ENCODE measurements at regions not wholly inside any gene's neighbourhood (a gene's known extent, or its start where the extent isn't known, plus 50 kb on each side); places are given as distances from the start of the nearest gene placed in this dataset.
"Not testable (repeated sequence)": the region's sequence is repeated elsewhere in the genome, so short reads cannot be mapped to it uniquely, and the experiment has no call there.

DNA sequence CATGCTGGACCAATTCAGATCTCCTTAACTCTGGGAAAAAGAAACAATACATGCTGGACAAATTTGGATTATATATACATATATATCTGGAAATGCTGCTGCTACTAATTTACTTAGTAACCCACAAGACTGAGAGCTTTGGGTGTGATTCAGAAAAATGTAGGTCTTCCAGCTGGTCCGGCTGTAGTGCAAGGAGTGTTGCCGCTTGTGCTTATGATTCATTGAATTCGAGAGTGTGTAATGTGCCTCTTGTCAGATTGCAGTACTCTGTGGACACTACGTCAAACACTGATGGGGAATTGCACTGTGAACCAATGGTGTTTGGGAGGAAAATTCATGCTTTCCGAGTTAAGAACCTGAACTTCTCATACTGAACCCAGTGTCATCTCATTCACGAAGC lies 1155.5 kb downstream of the EPHA7 start:
- intact Hi-C loops (cut with DNase I) = no loop called here
- WGBS = 68% methylated on average over 6 of the region's 6 CpGs
- ATAC-seq (no peak), DNase-seq (no peak)
- H3K9me3 ChIP-seq (ENCODE audit: control insufficient read depth, low read length) = no peaks in the 10 kb centered on the region
- H3K27me3 ChIP-seq (ENCODE audit: control insufficient read depth, insufficient read depth) = no peaks in the 10 kb centered on the region
- H3K27ac ChIP-seq (ENCODE audit: low read length) = no peak overlapping the region
- H3K4me3 ChIP-seq (ENCODE audit: low read length) = no peak overlapping the region
- no peaks in the 10 kb centered on the region for H3K4me1 ChIP-seq (ENCODE audit: control insufficient read depth, insufficient read depth, low read length)

DNA sequence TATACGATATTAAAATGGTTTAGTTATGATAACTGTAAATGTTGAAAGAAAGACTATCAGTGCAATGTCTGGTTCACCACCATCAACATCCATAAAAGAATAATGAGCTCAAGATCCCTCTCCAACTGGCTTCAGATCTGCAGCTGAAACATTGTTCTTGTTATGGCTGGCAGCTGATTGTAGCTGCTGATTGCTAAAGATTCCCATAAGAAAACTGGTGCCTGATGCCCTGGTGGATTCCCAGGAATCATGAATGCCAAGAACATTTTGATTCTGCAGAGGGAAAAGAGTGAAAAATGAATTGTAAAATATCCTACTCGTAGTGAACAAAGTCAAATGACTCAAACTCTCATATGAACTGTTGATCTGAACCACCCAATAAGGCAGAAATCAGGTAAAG lies 1160.2 kb downstream of the EPHA7 start:
- 56% methylated on average over 2 of the region's 2 CpGs for WGBS
- no peaks in the 10 kb centered on the region for H3K9me3 ChIP-seq (ENCODE audit: control insufficient read depth, low read length)
- H3K4me1 ChIP-seq (ENCODE audit: control insufficient read depth, insufficient read depth, low read length) = no peaks in the 10 kb centered on the region
- ATAC-seq (no peak), DNase-seq (no peak)
- H3K4me3 ChIP-seq (ENCODE audit: low read length) = no peak overlapping the region
- no peaks in the 10 kb centered on the region for H3K27me3 ChIP-seq (ENCODE audit: control insufficient read depth, insufficient read depth)
- intact Hi-C loops (cut with DNase I) = no loop called here
- H3K27ac ChIP-seq (ENCODE audit: low read length) = no peak overlapping the region

DNA sequence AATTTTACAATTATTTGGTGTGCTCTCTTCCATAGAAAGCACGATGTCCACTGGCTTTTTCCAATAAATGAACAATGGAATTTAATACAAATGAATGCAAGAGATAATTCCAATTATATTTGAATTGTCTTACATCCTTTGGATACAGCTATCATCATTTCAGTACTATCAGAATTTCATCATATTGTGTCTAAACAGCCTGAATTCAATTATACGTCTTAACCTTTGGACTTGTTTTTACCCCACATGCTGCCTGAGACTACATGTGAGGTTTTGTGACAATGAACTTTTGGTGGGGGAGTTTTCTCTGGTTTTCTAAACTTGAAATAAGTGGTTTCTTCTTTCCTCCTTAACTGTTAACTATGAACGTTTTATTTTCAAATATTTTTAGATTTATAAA lies 1176.0 kb downstream of the EPHA7 start:
- intact Hi-C loops (cut with DNase I) = no loop called here
- ATAC-seq (no peak), DNase-seq (no peak)
- Histone ChIP-seq H3K4me1 (ENCODE audit: control insufficient read depth, insufficient read depth, low read length) (no peaks in the 10 kb centered on the region), H3K9me3 (ENCODE audit: control insufficient read depth, low read length) (no peaks in the 10 kb centered on the region), H3K27ac (ENCODE audit: low read length) (no peak overlapping the region), H3K4me3 (ENCODE audit: low read length) (no peak overlapping the region), H3K27me3 (ENCODE audit: control insufficient read depth, insufficient read depth) (no peaks in the 10 kb centered on the region)
- 68% methylated on average over 3 of the region's 3 CpGs for WGBS

- no peaks in the 10 kb centered on the region for H3K27me3 ChIP-seq (ENCODE audit: control insufficient read depth, insufficient read depth)
- WGBS = 73% methylated on average over 1 of the region's 1 CpG
- H3K4me1 ChIP-seq (ENCODE audit: control insufficient read depth, insufficient read depth, low read length) = no peaks in the 10 kb centered on the region
- H3K9me3 ChIP-seq (ENCODE audit: control insufficient read depth, low read length) = no peaks in the 10 kb centered on the region
- no peak overlapping the region for H3K27ac ChIP-seq (ENCODE audit: low read length)
- intact Hi-C loops (cut with DNase I) = no loop called here
- no peak for DNase-seq
- no peak overlapping the region for H3K4me3 ChIP-seq (ENCODE audit: low read length)
- ATAC-seq = no peak
Measured at GRCh38 chr6:92231171-92231701, 1188.1 kb downstream of the EPHA7 start.

- intact Hi-C loops (cut with DNase I) = loop anchor here in 1 of 4 donors (5.0 kb wide), 1 partner anchor 33 kb away; no protein-coding TSS in a partner anchor
- H3K27me3 ChIP-seq (ENCODE audit: control insufficient read depth, insufficient read depth); H3K27ac ChIP-seq (ENCODE audit: low read length); H3K4me1 ChIP-seq (ENCODE audit: control insufficient read depth, insufficient read depth, low read length); H3K9me3 ChIP-seq (ENCODE audit: control insufficient read depth, low read length); ATAC-seq; DNase-seq; H3K4me3 ChIP-seq (ENCODE audit: low read length): not testable (repeated sequence)
- 93% methylated on average over 4 of the region's 4 CpGs for WGBS
Measured at GRCh38 chr6:92219987-92220386, 1199.4 kb downstream of the EPHA7 start.

GRCh38 chr6:92216717-92217116 lies 1202.6 kb downstream of the EPHA7 start:
- WGBS = 80% methylated on average over 1 of the region's 1 CpG
- ATAC-seq (no peak), DNase-seq (no peak)
- Histone ChIP-seq H3K4me3 (ENCODE audit: low read length) (no peak overlapping the region), H3K4me1 (ENCODE audit: control insufficient read depth, insufficient read depth, low read length) (no peaks in the 10 kb centered on the region), H3K9me3 (ENCODE audit: control insufficient read depth, low read length) (no peaks in the 10 kb centered on the region), H3K27ac (ENCODE audit: low read length) (no peak overlapping the region), H3K27me3 (ENCODE audit: control insufficient read depth, insufficient read depth) (no peaks in the 10 kb centered on the region)
- intact Hi-C loops (cut with DNase I) = no loop called here

DNA sequence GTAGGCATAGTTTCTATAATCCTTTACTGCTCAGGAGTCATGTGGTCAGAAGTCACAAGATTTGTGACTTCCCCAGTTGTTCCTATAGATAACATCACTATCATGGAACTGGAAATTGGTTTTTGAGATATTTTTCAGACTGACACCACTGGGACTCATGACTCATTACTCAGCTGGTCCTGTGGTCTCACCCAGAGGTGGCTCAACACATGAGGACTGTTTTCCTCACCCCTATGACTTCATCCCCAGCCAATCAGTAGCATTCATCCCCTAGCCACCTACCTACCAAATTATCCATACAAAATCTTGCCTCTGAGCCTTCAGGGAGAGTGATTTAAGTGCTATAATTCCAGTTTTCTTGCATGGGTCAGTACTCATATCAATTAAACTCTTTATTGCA lies 1217.7 kb downstream of the EPHA7 start:
- DNase-seq (no peak), ATAC-seq (no peak)
- Histone ChIP-seq H3K9me3 (ENCODE audit: control insufficient read depth, low read length) (no peaks in the 10 kb centered on the region), H3K27ac (ENCODE audit: low read length) (no peak overlapping the region), H3K4me3 (ENCODE audit: low read length) (no peak overlapping the region), H3K4me1 (ENCODE audit: control insufficient read depth, insufficient read depth, low read length) (no peaks in the 10 kb centered on the region), H3K27me3 (ENCODE audit: control insufficient read depth, insufficient read depth) (no peaks in the 10 kb centered on the region)
- intact Hi-C loops (cut with DNase I) = no loop called here

GRCh38 chr6:92196325-92196724 lies 1223.0 kb downstream of the EPHA7 start:
- WGBS = 20% methylated on average over 2 of the region's 2 CpGs
- no peak for DNase-seq
- Histone ChIP-seq H3K27me3 (ENCODE audit: control insufficient read depth, insufficient read depth) (no peaks in the 10 kb centered on the region), H3K9me3 (ENCODE audit: control insufficient read depth, low read length) (no peaks in the 10 kb centered on the region), H3K27ac (ENCODE audit: low read length) (no peak overlapping the region), H3K4me3 (ENCODE audit: low read length) (no peak overlapping the region), H3K4me1 (ENCODE audit: control insufficient read depth, insufficient read depth, low read length) (no peaks in the 10 kb centered on the region)
- intact Hi-C loops (cut with DNase I) = no loop called here
- ATAC-seq = no peak

DNA sequence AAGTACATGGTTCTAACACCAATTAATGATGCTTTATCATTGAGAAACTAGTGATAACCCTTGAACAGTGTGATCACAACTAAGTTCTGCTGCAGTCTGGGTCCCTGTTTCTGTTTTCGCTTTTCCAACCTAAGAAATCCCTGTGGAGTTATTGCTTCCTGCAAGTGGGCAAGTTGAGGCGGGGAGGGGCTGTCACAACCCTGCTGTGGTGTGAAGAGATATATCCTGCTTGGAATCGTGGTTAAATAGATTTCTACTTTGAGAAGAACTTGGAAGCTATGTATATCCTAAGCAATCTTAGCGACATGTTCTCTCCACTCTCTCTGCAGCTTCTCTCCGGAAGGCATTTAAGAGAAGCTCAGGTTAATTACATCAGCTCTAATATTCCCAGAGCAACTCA lies 1223.6 kb downstream of the EPHA7 start:
- Histone ChIP-seq H3K27ac (ENCODE audit: low read length) (no peak overlapping the region), H3K9me3 (ENCODE audit: control insufficient read depth, low read length) (no peaks in the 10 kb centered on the region), H3K27me3 (ENCODE audit: control insufficient read depth, insufficient read depth) (no peaks in the 10 kb centered on the region), H3K4me3 (ENCODE audit: low read length) (no peak overlapping the region), H3K4me1 (ENCODE audit: control insufficient read depth, insufficient read depth, low read length) (no peaks in the 10 kb centered on the region)
- WGBS = 64% methylated on average over 5 of the region's 5 CpGs
- intact Hi-C loops (cut with DNase I) = no loop called here
- no peak for ATAC-seq
- DNase-seq = no peak

- H3K4me3 ChIP-seq (ENCODE audit: low read length) = no peak overlapping the region
- DNase-seq (no peak), ATAC-seq (no peak)
- 79% methylated on average over 1 of the region's 1 CpG for WGBS
- no peaks in the 10 kb centered on the region for H3K4me1 ChIP-seq (ENCODE audit: control insufficient read depth, insufficient read depth, low read length)
- intact Hi-C loops (cut with DNase I) = loop anchor here in 1 of 4 donors (5.0 kb wide), 1 partner anchor 34 kb away; no protein-coding TSS in a partner anchor
- H3K27me3 ChIP-seq (ENCODE audit: control insufficient read depth, insufficient read depth) = no peaks in the 10 kb centered on the region
- H3K27ac ChIP-seq (ENCODE audit: low read length) = no peak overlapping the region
- no peaks in the 10 kb centered on the region for H3K9me3 ChIP-seq (ENCODE audit: control insufficient read depth, low read length)
Measured at GRCh38 chr6:92188016-92188415, 1231.3 kb downstream of the EPHA7 start.

DNA sequence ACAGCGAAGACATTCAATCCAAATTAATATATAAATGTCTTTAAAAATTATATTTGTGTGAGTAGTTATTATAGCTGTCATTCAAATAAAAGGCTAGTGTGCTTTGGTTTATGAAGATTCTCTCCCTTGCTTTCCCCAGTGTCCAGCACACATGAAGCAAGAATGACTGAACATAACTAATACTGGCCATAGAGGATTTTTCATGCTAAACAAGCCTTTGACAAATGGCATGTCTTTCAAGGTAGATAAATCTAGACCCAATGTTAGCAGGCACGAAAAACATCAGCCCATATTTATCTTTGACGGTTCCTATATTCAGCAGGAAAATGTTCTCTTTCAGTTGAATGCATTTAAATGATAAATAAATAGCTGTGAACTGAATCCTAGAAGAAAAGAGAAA lies 1234.4 kb downstream of the EPHA7 start:
- H3K9me3 ChIP-seq (ENCODE audit: control insufficient read depth, low read length) = no peaks in the 10 kb centered on the region
- intact Hi-C loops (cut with DNase I) = loop anchor here in 1 of 4 donors (5.0 kb wide), 1 partner anchor 37 kb away; no protein-coding TSS in a partner anchor
- H3K4me3 ChIP-seq (ENCODE audit: low read length) = no peak overlapping the region
- no peak for ATAC-seq
- H3K27ac ChIP-seq (ENCODE audit: low read length) = no peak overlapping the region
- no peaks in the 10 kb centered on the region for H3K4me1 ChIP-seq (ENCODE audit: control insufficient read depth, insufficient read depth, low read length)
- 83% methylated on average over 3 of the region's 3 CpGs for WGBS
- no peaks in the 10 kb centered on the region for H3K27me3 ChIP-seq (ENCODE audit: control insufficient read depth, insufficient read depth)
- no peak for DNase-seq

GRCh38 chr6:92181347-92181746 lies 1238.0 kb downstream of the EPHA7 start:
- Histone ChIP-seq H3K9me3 (ENCODE audit: control insufficient read depth, low read length) (no peaks in the 10 kb centered on the region), H3K4me3 (ENCODE audit: low read length) (peak overlapping the region; percentile 47), H3K4me1 (ENCODE audit: control insufficient read depth, insufficient read depth, low read length) (no peaks in the 10 kb centered on the region), H3K27ac (ENCODE audit: low read length) (no peak overlapping the region), H3K27me3 (ENCODE audit: control insufficient read depth, insufficient read depth) (no peaks in the 10 kb centered on the region)
- intact Hi-C loops (cut with DNase I) = no loop called here
- 32% methylated on average over 4 of the region's 4 CpGs for WGBS
- DNase-seq = no peak
- peak in 1 of 2 donors; percentile 77 for ATAC-seq
